ENCODE measurements at regions not wholly inside any gene's neighbourhood (a gene's known extent, or its start where the extent isn't known, plus 50 kb on each side); places are given as distances from the start of the nearest gene placed in this dataset.
"Not testable (repeated sequence)": the region's sequence is repeated elsewhere in the genome, so short reads cannot be mapped to it uniquely, and the experiment has no call there.

GRCh38 chr7:108627476-108628051 is 57.9 kb downstream of the DNAJB9 start:
- DNase-seq: no peak

DNA sequence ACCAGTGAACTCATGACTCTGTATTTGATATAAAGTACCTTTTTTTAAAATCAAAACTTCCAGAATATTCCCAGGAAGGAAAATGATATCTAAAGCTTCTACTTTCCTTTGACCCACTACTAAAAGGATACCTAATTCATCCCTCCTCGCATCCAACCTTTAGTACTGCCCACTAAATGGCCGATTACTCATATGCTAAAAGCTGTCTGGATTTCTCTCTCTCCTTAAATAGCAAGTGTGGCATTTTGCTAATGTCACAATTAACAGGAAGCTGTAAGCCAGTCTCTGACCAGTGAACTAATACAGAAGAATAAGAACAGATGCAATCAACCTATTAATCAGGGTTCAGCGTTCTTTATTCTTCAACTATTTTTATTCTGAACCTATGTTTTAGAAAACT is 59.0 kb downstream of the DNAJB9 start:
- no peak for DNase-seq

DNA sequence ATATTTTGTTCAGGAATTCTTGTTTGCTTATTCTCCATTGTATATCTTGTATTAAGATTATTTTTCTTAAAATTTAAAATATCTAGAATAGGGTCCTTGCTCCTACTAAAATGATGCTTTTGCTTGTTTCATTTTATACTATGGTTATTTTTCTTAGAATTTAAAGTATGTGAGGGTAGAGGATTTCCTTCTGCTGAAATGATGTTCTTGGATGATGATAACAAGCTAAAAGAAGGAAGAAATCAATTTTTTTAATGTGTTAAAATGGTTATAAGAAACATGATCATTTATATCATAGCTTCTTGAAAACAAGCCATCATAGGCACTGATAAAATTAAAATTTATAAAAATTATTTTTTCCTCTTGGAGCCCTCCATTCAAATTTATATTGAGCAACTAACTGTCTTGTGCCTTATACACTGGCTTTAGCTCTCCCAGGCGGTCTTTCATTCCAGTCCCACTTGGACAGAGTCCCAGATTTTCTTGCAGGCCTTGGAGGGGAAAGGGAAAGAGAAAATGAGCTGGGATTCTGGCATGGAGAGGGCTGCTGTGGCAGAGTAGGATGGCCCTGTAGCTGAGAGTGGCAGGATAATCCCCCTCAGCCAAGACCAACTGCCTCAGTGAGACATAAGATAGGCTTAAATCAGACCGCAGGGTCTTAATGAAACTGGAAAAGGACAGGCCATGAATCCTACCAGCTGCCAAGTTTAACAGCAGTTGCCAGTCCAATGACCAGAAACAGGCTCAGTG is 60.2 kb downstream of the DNAJB9 start:
- DNase-seq: peak in 37 of 58 donors; percentile 0 to 72 (median 19)

GRCh38 chr7:108634036-108634435 is 64.4 kb downstream of the DNAJB9 start:
- no peak for DNase-seq

DNA sequence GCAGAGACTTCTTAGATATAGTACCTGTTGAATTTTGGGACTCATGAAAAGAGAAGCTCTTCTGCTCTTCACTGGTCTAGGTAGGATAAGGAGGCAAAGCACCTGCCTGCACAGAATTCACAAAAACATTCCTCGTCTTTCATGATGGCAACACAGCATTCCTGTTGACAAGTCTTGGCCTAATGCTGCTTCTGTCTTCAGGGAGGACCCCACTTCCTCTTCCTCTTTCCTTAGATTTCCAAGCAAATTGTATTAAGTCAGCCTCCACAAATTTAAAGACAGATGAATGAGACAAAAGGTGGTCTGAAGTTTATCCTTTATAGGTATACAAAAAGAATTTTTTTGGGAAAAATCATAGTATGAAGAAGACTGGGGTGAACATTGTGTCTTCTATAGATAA is 64.9 kb downstream of the DNAJB9 start:
- DNase-seq: no peak

- no peak for DNase-seq
These were observed 67.5 kb downstream of the DNAJB9 start for GRCh38 chr7:108637049-108637621.

DNA sequence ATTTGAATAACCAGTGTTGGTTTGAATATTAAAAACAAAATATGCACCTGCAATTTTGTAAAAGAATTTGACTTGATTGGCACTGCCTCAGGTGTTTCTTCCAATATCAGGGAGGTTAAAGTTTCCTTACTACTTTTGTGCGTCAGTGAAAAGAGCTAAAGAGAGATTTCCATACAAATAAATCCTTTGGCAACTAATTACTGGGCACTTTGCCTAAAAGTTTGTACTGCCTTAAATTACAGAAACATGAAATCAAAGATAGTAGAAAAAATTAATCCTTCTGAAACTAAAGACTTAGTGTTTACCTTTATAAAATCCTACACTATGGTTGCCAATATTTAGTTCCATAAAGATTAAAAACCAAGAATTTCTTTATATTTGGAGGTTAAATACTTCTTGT is 72.5 kb downstream of the DNAJB9 start:
- DNase-seq: no peak

GRCh38 chr7:108643136-108643535 is 73.5 kb downstream of the DNAJB9 start:
- DNase-seq: no peak

DNA sequence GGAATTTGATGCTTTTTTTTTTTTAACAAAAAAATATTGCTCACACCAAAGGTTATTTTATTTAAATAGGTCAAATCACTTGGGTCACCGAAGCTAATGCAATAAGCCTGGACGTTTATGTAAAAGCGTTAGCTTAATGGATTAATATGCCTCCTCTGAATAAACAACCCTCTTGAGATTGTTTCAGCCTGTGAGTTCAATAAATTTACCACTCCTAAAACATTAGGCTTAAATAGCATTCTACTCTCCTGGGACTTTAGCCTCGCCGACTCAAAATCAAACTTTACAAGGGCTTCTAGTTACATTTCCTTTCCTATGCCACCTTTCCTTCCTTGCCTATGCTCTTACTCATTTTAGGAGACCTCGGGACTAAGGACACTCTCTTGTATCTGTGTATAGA is 79.3 kb downstream of the DNAJB9 start:
- no peak for DNase-seq

DNA sequence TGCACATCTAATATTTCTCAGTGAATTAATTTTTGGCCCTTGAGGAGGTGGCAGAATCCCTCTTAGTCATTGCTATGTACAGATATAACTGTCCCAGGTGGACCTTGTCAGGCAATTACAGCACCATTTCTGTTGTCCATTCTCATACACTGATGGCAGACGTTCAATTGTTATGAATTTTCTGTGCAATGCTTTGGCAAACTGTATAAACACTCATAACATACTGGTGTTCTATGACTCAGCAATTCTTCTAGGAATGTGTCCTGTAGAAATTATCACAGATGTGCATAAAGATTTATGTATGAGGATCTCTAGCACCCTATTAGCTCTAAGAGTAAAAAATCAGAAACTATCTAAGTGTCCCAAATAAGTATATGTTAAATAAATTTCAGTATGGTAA is 80.8 kb downstream of the DNAJB9 start:
- no peak for DNase-seq

DNA sequence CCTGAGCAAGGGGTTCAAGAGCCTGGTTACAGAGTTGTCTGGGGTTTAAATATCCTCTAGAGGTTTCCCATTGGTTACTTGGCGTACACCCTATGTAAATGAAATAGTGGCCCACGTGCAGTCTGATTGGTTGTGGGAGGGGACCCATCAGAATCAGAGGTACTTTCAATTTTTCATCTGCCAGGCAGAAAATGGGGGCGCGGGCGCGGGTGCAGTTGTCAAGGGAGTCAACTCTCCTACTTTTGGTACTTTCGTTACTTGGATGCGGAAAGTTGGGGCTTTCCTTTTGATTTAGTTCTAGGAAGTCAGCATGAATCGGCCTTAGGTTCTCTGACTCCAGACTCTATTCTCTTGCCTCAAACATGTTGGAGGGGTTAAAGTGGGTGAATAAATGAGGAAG is 83.2 kb downstream of the DNAJB9 start:
- DNase-seq: no peak

DNA sequence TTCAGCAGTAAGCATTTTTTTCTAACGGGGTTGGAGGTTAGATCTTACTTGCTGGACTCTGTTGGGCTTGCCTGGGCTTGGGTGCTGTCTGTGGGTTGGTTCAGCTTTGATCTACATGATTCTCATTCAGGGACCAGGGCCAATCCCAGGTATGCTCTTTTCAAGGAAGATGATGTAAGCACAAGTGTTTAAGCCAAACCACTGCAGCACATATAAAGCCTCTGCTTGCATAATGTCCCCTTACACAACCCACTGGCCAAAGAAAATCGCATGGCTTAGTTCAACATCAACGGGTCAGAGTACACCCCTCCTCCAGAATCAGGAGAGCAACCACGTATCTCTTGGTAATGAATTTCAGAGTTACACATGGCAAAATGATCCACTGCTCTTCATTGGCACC is 83.9 kb downstream of the DNAJB9 start:
- DNase-seq: no peak

- not testable (repeated sequence) for DNase-seq
These were observed 87.6 kb downstream of the DNAJB9 start for GRCh38 chr7:108657140-108657726.

DNA sequence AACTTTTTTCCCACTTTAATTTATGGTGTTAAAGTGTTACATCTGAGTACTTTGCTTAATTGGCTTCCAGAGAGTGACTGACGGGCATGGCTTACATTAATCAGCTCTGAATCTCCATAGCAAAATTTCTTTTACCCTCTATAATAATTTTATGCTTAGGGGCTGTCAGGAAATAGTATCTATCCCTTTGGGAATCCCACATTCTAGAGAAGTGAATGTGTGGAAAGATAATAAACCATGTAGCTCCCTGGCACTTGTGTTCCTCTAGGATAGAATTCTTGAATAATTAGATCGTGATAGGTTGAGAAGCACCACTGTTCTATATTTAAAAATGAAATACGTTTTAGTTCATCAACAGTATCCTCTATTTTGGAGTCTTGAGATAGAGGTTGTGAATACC is 89.6 kb downstream of the DNAJB9 start:
- no peak for DNase-seq

DNA sequence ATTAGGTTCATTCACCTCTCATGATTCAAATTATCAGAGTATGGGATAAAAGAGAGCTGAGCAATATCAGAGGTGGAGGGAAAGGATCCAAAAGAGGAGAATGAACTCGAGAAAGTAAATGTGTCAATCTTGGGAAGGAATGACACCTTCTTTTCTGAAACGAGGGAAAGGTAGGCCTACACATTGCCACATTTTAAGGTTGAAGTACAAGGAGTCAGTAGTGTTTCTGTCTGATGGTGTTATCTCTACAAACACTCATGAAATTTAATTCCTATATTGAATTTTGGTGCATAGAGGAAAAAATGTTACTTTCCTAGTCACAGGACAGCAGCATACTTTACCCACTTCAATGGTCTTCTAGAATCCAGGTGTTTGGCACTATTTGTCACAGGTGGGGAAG is 90.2 kb downstream of the DNAJB9 start:
- no peak for DNase-seq

DNA sequence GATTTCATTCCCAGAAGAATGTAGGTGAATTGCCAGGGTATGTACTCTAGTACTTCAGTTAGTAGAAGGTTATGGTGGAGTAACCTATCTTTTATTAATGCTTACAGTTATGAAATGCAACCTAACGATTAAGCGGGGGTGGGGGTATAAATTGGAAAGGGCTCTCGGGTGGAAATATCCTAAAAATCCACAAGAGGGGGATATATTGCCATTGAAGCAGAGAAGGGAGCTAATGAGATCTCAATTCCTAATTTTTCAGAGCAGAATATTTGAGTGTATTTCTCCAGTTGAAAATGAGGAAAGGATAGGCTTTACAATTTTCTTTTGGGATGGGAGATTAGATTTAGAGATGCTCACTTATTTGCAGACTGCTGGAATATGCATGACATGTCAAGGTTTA is 90.8 kb downstream of the DNAJB9 start:
- DNase-seq: no peak

- DNase-seq: no peak
These were observed 93.2 kb downstream of the DNAJB9 start for GRCh38 chr7:108662783-108663362.

DNA sequence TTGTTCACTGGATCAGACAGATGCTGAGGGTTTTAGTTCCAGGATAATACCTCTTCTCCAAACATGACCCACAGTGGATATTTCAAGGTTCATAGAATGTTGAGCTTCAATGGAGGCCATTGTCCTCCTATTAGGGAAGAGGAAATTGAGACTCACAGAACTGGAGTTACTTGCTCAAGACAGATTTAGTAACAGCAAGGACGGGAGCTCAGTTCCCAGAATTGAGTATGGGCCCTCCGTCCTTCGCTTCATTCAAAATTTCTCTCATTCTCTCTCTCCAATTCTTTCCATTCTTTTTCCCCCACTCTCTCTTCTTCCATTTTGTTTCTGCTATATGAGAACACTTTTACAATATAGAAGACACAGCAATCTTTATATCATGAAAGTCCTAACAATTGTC is 94.0 kb downstream of the DNAJB9 start:
- DNase-seq: no peak

DNA sequence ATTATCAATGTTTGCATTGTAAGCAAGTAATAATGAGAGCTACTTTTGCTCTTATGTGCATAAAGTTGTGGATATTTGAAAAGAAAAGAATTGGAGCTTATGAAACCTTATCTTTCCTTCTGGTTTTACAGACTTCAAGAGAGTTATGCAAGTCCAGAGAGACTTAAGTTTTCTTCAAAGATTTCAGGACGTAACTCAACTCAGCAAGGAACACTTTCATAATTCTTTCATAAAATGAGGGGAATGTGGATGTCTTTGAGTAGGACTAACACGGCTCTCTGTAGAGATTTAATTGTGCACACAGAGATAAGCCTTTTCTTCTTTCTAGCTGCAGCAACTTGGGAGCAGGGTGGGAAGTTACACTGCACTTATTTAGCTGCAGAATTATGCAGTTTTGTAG is 97.5 kb downstream of the DNAJB9 start:
- no peak for DNase-seq

DNA sequence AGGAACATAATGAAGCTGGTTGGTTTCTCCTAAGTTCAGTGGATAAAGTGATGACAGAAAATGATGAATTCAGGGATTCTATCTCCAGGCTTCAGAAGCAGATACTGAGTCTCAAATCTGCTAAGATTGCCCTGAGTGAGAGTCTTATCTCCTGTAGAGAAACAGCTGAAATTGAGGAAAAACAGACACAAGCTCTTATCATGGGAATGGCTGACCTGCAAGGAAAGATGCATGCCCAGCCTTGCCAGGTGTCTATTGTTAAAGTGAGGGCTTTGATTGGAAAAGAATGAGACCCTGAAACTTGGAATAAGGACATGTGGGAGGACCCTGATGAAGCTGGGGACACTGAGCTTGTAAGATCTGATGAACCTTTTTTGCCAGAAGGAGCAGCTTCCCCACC is 100.3 kb downstream of the DNAJB9 start:
- no peak for DNase-seq

GRCh38 chr7:108673699-108674098 is 104.0 kb downstream of the DNAJB9 start:
- not testable (repeated sequence) for DNase-seq

DNA sequence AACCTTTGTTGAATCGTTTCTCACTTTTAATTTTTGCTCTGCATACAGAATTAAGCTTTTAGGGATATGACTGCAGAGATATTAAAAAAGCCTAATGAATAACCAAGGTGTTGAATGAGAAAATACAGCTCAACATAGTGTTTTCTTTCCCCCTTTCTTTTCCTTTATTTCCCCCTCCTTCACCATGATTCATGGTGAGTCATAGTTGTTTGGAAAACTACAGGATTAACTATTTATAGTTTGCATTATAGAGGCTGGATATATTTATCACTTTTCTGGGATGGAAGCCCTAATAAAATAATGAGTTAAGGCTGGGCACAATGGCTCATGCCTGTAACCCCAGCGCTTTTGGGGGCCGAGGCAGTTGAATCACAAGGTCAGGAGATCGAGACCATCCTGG is 115.0 kb downstream of the DNAJB9 start:
- DNase-seq: no peak

Measured in anterior cingulate cortex (tissue), 58 donors.